Neural progenitor cell (in vitro differentiated cells): ENCODE measurements at regions not wholly inside any gene's neighbourhood (a gene's known extent, or its start where the extent isn't known, plus 50 kb on each side); places are given as distances from the start of the nearest gene placed in this dataset.

Source experiments
- CTCF ChIP-seq: fragments of 200-600 bp; sonication (generic); IDR thresholded peaks from 2 replicates; pipeline ENCODE4 v1.5.1; 2017; ENCODE audit warnings: antibody characterized with exemption, mild to moderate bottlenecking
- EZH2 ChIP-seq: fragments of 200-600 bp; sonication (generic); IDR thresholded peaks from 2 replicates; pipeline ENCODE4 v1.6.1; 2017; ENCODE audit warnings: antibody characterized with exemption, mild to moderate bottlenecking, moderate library complexity
- EZH2phosphoT487 ChIP-seq: fragments of 200-600 bp; sonication (generic); IDR thresholded peaks from 2 replicates; pipeline ENCODE4 v1.6.1; 2017; ENCODE audit warnings: antibody characterized with exemption

- no peak for TF ChIP-seq EZH2phosphoT487
- peak; percentile 20 for TF ChIP-seq CTCF
- no peak for TF ChIP-seq EZH2
Measured at GRCh38 chrX:121479406-121479805, 432.0 kb downstream of the GLUD2 start.
